T-helper 1 cell treated with Interleukin-12 subunit alpha and Interleukin-12 subunit beta and Interleukin-4 antibody, amounts not matched to agents 30 ng/mL and 1 ng/mL, for 36 hours (primary cell): ENCODE measurements at regions not wholly inside any gene's neighbourhood (a gene's known extent, or its start where the extent isn't known, plus 50 kb on each side); places are given as distances from the start of the nearest gene placed in this dataset.
"Not testable (repeated sequence)": the region's sequence is repeated elsewhere in the genome, so short reads cannot be mapped to it uniquely, and the experiment has no call there.

Experiments used
- intact Hi-C: fragments of 100-400 bp; cut with micrococcal nuclease; formaldehyde crosslinking; loops from one replicate; pipeline ENCODE4 v1.15.1; 2024

GRCh38 chr13:30816736-30817135 is 81.4 kb downstream of the ALOX5AP start:
- intact Hi-C loops, result no loop called here

DNA sequence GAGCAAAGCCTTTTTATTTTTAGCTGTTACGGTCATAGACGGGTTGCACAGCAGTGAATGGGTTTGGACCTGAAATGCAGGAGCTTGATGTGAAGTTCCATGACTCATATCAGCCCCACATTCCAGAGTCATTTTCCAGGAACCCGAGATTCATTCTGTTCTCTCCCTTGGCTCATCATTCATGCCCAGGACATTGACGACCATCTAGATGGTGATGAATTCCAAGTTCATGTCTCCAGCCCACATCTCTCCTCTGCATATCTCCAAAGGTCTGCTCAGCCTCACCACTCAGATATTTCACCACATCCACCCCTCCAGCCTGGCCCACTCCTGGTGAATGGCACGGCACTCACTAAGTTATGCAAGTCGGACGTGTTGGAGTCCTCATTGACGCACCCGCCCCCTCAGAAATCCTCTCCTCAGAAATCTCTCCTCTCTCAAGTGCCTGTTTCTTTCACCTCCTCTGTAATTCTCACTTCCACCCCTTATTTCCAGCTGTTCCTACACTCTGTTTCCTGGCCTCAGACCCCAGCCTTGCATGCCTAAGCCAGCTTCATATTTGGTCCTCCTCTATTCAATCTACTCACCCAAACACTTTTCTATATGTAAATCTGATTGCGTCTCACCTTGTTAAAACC is 83.1 kb downstream of the ALOX5AP start:
- intact Hi-C loops, result no loop called here

DNA sequence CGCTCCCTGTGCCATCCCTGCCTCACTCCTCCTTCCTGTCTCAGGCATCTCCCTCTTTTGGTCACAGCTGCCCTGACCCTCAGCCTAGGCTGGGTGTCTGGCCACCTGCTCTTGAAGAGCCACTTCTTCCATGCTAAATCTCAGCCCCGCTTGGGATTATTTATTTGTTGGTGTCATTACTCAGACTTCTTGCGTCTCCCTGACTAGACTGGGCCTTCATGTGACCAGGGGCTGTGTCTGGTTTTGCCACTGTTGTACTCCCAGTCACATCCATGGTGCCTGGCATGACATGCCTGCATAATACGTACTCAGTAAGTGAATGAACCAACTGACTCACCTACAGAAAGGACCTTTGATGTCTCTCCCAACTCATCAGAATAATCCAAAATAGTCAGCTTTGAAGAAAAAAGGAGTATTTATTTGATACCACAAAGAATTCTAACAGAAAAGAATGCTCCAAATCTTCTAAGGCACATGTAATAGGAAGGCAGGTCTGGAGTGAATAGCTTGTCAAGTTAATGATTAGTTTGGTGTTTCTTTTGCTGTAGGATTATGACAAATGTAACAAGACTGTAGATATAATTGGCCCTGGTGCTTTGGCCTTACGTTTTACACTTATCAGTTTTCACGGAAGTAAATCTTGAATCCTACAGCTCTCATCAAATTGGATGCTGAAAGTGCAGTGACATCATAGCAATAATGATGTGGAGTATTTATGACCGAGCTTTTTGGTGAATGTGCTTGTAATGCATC is 84.0 kb downstream of the ALOX5AP start:
- intact Hi-C loops, result no loop called here

- intact Hi-C loops, result no loop called here
Measured at GRCh38 chr13:30821421-30821820, 84.7 kb upstream of the MEDAG start.

DNA sequence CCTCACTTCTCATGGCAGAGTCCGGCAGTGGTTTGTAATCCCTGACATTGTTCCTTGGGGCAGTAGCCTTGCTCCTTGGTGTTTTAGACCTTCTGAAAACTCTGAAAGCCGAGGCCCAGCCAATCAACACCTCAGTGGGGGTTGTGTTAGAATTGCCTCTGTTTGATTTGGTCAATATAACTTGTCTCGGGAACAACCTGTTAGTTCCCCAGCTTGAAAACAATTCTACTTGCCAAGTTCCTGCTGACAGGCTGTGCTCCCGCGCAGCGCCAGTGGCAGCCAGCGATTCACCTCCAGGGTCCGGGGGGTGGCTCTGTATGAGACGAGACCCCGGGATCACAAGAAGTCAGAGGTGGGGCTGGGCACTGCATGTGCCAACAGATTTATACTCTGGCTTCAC is 81.4 kb upstream of the MEDAG start:
- intact Hi-C loops, result no loop called here

DNA sequence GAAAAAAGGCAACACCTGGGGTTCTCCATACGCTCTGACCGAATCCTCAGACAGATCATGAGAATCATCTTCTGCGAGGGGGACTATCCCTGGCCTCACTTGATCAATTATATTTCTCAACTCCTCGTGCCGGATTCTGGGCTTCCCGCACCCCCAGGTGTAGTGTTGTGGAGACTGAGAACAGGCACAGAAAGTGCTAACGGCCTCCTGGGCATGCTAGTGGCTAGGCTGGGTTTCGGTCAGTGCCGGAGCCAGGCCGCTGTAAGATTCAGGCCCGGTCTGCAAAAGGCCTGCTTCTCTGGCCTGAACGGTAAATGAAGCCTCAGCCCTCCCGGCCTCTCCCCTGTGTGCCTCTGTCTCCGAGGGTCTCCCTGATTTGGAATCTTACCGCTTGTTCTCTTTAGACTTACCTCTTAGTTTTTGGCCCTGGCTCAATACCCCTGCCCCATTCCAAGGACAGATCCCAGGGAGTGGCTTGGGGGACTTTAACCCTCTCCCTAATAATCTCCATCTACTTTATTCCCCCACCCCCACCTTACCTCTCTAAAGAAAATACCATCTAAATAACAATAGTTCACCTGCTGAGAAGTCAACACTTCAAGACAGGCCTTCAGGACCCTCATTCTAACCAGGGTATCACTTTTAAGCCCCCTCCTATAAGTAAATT is 79.0 kb upstream of the MEDAG start:
- intact Hi-C loops, result no loop called here

- intact Hi-C loops, result no loop called here
Measured at GRCh38 chr13:30827578-30827925, 78.5 kb upstream of the MEDAG start.

GRCh38 chr13:30829145-30829832 is 76.8 kb upstream of the MEDAG start:
- intact Hi-C loops, result no loop called here

DNA sequence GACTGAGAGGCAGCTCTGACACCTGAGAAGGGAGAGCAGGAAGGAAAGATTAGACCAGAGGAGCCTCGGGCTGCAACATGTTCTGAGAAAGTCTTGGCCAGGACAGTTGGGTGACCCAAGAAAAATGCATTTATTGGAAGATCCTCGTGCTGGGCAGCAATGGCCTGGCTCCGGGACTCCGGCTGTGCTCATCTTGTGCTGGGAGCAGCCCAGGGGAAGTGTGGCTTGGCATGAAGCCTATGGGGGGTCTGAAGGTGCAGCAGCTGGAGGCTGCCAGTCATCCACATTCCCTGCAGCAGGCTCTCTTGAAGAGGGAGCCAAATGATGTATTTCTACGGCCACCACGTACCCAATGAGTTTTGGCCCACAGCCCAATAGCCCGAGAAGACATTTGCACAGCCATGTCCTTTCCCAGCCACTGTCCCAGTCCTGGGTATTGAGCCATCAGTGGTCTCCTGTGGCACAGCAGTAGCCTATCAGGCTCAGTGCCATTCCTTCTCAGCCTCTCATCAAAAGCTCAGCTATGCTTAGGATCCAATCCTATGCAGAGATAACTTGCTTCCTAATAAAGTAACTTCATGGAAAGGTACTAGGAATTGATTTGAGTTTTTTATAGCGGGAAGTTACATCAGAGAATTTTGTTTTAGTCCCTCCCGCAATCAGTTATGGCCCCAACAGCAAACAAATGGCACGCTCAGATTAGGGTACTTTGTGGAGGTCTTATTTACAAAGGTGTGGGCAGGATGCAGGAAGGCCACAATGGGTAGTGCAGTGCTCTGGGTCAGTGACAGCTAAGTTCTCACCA is 76.0 kb upstream of the MEDAG start:
- intact Hi-C loops, result no loop called here

DNA sequence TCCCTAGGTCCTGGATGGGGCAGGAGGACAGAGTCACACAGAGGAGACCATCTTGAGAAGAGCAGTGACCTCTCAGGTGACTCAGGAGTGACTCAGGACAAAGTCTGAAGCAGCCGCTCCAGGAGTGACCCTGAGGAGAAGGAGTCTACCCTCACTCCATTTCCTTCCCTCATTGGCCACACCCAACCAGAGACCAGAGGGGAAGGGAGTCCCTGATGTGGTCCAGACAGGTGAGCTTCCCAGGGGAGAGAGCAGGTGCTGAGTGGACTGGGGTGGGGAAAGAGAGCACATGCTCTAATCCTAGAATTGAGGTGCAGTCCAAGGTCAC is 75.5 kb upstream of the MEDAG start:
- intact Hi-C loops, result no loop called here

DNA sequence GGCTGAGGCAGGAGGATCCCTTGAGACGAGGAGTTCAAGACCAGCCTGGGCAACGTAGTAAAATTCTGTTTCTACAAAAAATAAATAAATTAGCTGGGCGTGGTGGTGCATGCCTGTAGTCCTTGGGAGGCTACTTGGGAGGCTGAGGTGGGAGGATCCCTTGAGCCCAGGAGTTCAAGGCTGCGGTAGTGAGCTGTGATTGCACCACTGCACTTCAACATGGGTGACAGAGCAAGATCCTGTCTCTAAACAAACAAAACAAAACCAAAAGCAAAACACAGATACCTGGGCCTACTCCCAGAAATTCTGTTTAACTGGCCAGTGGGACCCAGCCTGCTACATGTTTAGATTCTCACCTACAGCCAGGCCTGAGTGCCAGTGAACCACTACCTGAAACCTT is 74.6 kb upstream of the MEDAG start:
- intact Hi-C loops, result no loop called here

DNA sequence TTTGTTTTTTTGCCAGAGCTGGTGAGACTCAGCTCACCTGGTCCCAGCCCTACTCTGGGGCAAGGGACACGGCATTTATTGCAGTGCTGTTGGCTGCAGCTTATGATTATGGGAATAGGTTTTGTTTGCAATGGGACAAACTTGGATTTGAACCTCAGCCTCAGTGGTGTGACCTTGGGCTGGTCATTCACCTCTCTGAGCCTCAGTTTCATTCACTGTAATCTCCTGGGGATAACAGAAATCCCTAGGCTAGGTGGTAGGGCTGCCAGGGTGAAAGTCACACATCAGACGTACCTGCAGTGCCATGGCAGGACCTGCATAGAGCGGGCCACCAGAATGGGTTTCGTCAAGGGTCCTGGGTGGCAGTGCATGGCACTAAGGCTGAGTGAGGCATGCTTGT is 73.7 kb upstream of the MEDAG start:
- intact Hi-C loops, result no loop called here

DNA sequence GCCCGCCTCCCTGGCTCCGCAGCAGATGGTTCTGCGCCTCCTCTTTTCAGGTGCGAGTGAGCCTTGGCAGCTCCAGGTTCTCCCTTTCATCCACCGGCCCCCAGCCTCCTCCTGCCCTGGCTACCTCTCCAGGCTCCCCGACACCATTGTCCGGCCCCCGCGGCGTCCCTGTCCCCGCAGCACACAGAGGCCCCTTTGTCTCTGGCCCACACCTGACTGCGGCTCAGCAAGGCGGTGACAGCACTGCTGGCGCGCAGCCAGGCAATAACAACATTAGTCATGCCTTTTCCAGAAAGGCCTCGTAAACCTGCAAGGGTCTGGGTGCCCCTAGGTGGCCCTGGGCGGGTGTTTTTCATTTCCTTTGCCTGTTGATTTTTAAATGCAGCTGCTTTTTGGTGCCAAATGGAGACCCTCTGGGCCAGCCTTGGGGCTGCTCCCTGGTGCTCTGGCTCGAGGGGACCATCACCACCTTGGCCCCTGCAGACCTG is 73.2 kb upstream of the MEDAG start:
- intact Hi-C loops, result no loop called here

GRCh38 chr13:30835442-30835841 is 70.6 kb upstream of the MEDAG start:
- intact Hi-C loops, result no loop called here

DNA sequence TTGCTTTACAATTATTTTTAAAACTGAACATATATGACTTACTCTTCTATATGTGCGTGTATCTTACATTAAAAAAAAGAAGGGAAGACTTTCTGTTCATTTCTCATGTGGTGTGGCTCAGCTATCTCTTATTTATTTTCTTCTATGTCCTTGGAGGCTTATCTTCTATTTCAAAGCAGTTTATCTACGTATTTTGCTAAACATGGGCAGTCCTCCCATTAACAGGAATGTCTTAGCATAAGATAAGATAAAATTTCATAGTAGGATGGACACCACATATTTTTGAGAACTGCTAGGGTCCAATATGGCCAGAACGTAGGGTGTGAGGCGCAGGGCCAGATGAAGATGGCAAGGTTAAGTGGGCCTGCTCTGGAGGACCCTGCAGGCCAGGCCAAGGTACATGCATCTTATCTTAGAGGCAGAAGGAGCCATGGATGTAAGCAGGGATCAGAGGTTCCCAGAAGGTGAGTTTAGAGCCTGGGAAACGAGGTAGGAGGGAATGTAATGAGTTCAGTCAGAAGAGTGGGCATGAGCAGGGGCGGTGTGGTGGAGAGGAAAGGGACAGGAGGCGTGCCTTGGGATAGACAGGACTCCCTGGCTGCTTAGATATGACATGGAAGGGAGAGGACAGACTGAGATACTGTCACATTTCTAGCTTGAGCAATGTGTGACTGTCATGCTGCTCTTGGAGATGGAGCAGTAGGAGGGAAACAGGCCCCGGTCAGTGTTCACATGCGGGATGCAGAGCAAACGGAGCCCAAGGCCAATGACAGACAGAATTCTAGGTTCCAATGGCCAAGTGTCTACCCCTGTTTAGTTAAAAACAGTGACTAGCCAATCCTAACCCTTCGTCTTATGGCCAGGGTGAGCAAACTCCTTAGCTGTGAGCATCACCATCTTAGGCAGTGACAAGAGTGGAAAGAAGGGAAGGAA is 68.6 kb upstream of the MEDAG start:
- intact Hi-C loops, result no loop called here

DNA sequence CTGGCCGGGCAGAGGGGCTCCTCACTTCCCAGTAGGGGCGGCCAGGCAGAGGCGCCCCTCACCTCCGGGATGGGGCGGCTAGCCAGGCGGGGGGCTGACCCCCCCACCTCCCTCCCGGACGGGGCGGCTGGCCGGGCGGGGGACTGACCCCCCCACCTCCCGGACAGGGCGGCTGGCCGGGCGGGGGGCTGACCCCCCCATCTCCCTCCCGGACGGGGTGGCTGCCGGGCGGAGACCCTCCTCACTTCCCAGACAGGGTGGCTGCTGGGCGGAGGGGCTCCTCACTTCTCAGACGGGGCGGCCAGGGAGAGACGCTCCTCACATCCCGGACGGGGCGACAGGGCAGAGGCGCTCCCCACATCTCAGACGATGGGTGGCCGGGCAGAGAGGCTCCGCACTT is 66.4 kb upstream of the MEDAG start:
- intact Hi-C loops, result not testable (repeated sequence)

- intact Hi-C loops, result no loop called here
Measured at GRCh38 chr13:30840515-30840914, 65.6 kb upstream of the MEDAG start.

DNA sequence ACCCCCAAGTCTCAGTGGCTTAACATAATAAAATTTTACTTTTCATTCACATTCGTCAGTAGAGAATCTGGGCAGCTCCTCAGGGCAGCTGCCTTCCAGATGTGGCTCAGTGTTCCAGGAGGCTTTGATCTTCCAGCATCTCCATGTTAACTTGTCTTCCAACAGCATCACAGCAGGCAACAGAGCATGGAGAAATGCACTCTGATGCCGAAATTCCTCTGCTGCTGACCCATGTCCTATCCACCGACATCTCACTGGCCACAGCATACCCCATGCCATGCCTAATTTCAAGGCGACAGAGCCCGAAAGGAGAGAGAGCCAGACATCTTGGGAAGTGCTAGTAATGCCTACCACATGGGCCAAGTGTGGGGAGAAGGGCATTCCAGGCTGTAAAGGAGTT is 64.9 kb upstream of the MEDAG start:
- intact Hi-C loops, result no loop called here

- intact Hi-C loops, result no loop called here
Measured at GRCh38 chr13:30843548-30843947, 62.5 kb upstream of the MEDAG start.
